ENCODE measurements at regions not wholly inside any gene's neighbourhood (a gene's known extent, or its start where the extent isn't known, plus 50 kb on each side); places are given as distances from the start of the nearest gene placed in this dataset.
"Not testable (repeated sequence)": the region's sequence is repeated elsewhere in the genome, so short reads cannot be mapped to it uniquely, and the experiment has no call there.

DNA sequence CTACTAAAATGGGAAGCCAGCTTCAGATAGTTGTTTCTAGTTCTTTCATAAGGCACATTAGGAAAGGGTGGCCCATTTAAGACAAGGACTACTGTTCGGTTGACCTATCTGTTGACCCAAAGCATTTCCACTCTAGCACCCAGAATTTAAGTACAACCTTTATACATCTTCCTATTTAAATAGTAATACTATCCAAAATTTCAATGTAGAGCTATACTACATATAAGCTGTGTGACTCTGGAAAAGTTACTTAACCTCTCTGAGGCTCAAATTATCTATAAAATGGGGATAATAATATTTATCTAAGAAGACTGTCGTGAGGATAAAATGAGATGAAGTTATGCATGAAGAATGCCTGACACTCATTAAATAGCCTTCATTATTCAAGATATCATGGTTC, 82.0 kb upstream of the TMEM164 start:
- Histone ChIP-seq H3K36me3 (no peaks in the 10 kb centered on the region), H3K9me3 (no peaks in the 10 kb centered on the region), H3K27ac (no peak overlapping the region), H3K4me3 (no peak overlapping the region), H3K4me1 (no peaks in the 10 kb centered on the region), H3K27me3 (no peaks in the 10 kb centered on the region)
- intact Hi-C loops (cut with DNase I), result no loop called here
- DNase-seq (ENCODE audit: extremely low spot score in 2 of 2), result no peak
- TF ChIP-seq POLR2A (IDR thresholded peaks at IDR 0.05), result no peak
- TF ChIP-seq POLR2AphosphoS5 (IDR thresholded peaks at IDR 0.05; ENCODE audit: insufficient read depth in 1 of 2, low read depth in 1 of 2), result no peak
- TF ChIP-seq, protein P1, sequence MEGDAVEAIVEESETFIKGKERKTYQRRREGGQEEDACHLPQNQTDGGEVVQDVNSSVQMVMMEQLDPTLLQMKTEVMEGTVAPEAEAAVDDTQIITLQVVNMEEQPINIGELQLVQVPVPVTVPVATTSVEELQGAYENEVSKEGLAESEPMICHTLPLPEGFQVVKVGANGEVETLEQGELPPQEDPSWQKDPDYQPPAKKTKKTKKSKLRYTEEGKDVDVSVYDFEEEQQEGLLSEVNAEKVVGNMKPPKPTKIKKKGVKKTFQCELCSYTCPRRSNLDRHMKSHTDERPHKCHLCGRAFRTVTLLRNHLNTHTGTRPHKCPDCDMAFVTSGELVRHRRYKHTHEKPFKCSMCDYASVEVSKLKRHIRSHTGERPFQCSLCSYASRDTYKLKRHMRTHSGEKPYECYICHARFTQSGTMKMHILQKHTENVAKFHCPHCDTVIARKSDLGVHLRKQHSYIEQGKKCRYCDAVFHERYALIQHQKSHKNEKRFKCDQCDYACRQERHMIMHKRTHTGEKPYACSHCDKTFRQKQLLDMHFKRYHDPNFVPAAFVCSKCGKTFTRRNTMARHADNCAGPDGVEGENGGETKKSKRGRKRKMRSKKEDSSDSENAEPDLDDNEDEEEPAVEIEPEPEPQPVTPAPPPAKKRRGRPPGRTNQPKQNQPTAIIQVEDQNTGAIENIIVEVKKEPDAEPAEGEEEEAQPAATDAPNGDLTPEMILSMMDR (IDR thresholded peaks at IDR 0.05), result no peak

DNA sequence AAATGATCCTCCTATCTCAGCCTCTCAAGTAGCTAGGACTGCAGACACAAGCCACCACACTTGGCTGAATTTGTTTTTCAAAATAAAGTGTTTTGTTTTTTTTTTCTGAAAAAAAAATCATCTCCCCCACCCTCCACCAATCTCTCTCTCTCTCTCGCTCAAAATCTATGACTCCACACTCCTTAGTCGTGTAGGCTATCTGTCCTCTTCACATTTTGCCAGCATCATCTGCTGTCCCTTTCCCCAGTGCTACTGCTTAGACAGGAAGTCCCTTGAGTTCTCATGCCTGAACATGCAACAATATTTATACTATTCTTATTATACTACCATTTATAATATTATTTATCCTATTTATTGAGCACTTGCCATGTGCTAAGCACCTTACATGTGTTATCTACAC, 80.7 kb upstream of the TMEM164 start:
- Histone ChIP-seq H3K27ac (no peak overlapping the region), H3K36me3 (no peaks in the 10 kb centered on the region), H3K27me3 (no peaks in the 10 kb centered on the region), H3K4me3 (no peak overlapping the region), H3K9me3 (no peaks in the 10 kb centered on the region), H3K4me1 (no peaks in the 10 kb centered on the region)
- TF ChIP-seq, protein P1 (IDR thresholded peaks at IDR 0.05), result no peak
- TF ChIP-seq POLR2AphosphoS5 (IDR thresholded peaks at IDR 0.05; ENCODE audit: insufficient read depth in 1 of 2, low read depth in 1 of 2), result no peak
- no peak for TF ChIP-seq POLR2A (IDR thresholded peaks at IDR 0.05)
- no peak for DNase-seq (ENCODE audit: extremely low spot score in 2 of 2)
- intact Hi-C loops (cut with DNase I), result no loop called here

DNA sequence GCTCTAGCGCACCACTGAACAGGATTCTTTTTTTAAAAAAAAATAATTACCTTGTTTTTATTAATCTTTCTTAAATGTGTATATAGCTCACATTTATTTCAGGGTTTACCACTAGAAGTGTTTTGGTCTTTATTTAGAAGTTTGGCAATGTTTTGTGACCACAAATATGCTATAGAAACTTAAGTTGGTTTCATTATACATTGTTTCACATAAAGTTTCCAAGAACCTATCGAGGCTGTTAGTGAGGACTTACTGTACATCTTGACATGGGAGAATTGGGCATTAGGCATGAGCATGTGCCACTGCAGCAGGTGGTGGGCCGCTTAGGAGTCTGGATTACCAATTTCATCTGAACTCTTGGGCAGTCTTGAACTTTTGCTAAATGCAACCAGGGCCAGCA, 77.9 kb upstream of the TMEM164 start:
- H3K27me3 ChIP-seq; DNase-seq (ENCODE audit: extremely low spot score in 2 of 2); H3K27ac ChIP-seq; H3K36me3 ChIP-seq; H3K9me3 ChIP-seq; intact Hi-C loops (cut with DNase I); H3K4me3 ChIP-seq; H3K4me1 ChIP-seq: not testable (repeated sequence)

DNA sequence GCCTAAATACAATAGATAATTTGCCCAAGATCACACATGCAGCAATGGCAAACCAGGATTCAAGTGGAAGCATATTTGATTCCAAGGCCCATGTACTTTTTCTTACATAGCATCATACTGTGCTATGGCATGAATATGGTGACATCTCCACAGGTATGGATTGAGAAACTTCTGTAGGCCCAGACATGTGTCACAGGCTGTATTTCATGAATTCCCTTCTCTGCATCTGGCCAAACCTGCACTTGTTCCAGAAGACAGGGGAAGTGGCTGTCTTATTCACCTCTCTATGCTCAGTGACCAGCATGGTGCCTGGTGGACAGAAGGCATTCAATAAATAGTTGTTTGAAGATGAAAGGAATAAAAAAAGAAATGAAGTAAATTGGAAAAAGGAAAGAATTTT, 77.3 kb upstream of the TMEM164 start:
- H3K4me1 ChIP-seq, result no peaks in the 10 kb centered on the region
- H3K27me3 ChIP-seq, result no peaks in the 10 kb centered on the region
- H3K36me3 ChIP-seq, result no peaks in the 10 kb centered on the region
- H3K27ac ChIP-seq, result no peak overlapping the region
- no peaks in the 10 kb centered on the region for H3K9me3 ChIP-seq
- intact Hi-C loops (cut with DNase I), result no loop called here
- H3K4me3 ChIP-seq, result no peak overlapping the region
- TF ChIP-seq, protein P1 (IDR thresholded peaks at IDR 0.05), result no peak
- no peak for TF ChIP-seq POLR2A (IDR thresholded peaks at IDR 0.05)
- no peak for TF ChIP-seq POLR2AphosphoS5 (IDR thresholded peaks at IDR 0.05; ENCODE audit: insufficient read depth in 1 of 2, low read depth in 1 of 2)
- DNase-seq (ENCODE audit: extremely low spot score in 2 of 2), result no peak

DNA sequence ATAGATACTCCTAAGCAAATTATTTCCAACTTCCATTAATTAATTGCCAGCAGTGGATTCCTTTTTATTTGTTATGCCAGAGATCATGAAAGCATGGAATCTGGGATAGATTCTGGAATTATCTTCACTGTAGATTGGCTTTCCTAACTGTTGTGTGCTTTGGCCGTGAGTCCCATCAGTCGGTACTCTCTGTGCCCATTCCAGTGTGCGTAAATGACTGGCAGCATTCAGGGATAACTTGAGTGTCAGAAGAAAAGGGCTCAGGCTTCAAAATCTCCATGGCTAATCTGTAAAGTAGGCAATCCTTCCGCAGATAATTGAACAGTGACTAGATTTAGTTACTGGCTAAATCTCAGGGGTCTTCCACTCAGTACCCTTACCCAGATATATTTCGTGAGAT, 76.8 kb upstream of the TMEM164 start:
- intact Hi-C loops (cut with DNase I), result no loop called here
- DNase-seq (ENCODE audit: extremely low spot score in 2 of 2), result no peak
- Histone ChIP-seq H3K27me3 (no peaks in the 10 kb centered on the region), H3K4me3 (no peak overlapping the region), H3K36me3 (no peaks in the 10 kb centered on the region), H3K9me3 (no peaks in the 10 kb centered on the region), H3K27ac (no peak overlapping the region), H3K4me1 (no peaks in the 10 kb centered on the region)
- TF ChIP-seq, protein P1 (IDR thresholded peaks at IDR 0.05), result no peak
- TF ChIP-seq POLR2A (IDR thresholded peaks at IDR 0.05) (no peak), POLR2AphosphoS5 (IDR thresholded peaks at IDR 0.05; ENCODE audit: insufficient read depth in 1 of 2, low read depth in 1 of 2) (no peak)
